Astrocyte (in vitro differentiated cells and primary cell): ENCODE measurements at regions not wholly inside any gene's neighbourhood (a gene's known extent, or its start where the extent isn't known, plus 50 kb on each side); places are given as distances from the start of the nearest gene placed in this dataset.

Source experiments
- CTCF ChIP-seq: IDR thresholded peaks from 2 replicates; pipeline ENCODE4 v1.5.1; 2011; ENCODE audit warnings: low read depth, mild to moderate bottlenecking, inconsistent platforms, low read length, moderate library complexity; ENCODE audit not compliant: insufficient read depth
- EZH2 ChIP-seq: IDR thresholded peaks from 2 replicates; pipeline ENCODE4 v1.6.1; 2012; ENCODE audit warnings: mild to moderate bottlenecking, low read length, inconsistent platforms; ENCODE audit not compliant: insufficient read depth

GRCh38 chr9:99356512-99356971 lies 134.5 kb downstream of the SEC61B start:
- TF ChIP-seq CTCF: no peak
- no peak for TF ChIP-seq EZH2
